Osteoblast (primary cell): ENCODE measurements at regions not wholly inside any gene's neighbourhood (a gene's known extent, or its start where the extent isn't known, plus 50 kb on each side); places are given as distances from the start of the nearest gene placed in this dataset.
A peak's percentile ranks its signal among the peaks of the same experiment; 100 is the strongest.

Experiments used
- DNase-seq: peaks from one replicate; pipeline ENCODE4 v3.0.0; 2011; ENCODE audit warnings: low spot score, mixed read lengths; ENCODE audit not compliant: insufficient read length; ENCODE audit errors: missing footprints
- H2AFZ ChIP-seq: 2 replicates; pipeline ENCODE4 v1.6.0; 2011; ENCODE audit warnings: mild to moderate bottlenecking, low read length
- H3K27ac ChIP-seq: 2 replicates; pipeline ENCODE4 v1.5.1; 2011; ENCODE audit warnings: mild to moderate bottlenecking, low read depth, low read length, moderate library complexity
- H3K27me3 ChIP-seq: 2 replicates; pipeline ENCODE4 v1.6.0; 2012; ENCODE audit warnings: mild to moderate bottlenecking, control low read depth, inconsistent platforms, low read length, moderate library complexity; ENCODE audit not compliant: insufficient read depth
- H3K36me3 ChIP-seq: 2 replicates; pipeline ENCODE4 v1.5.1; 2011; ENCODE audit warnings: mild to moderate bottlenecking, low read length, control low read depth, moderate library complexity; ENCODE audit not compliant: insufficient read depth
- H3K4me1 ChIP-seq: 2 replicates; pipeline ENCODE4 v1.5.1; 2011; ENCODE audit warnings: mild to moderate bottlenecking, low read length, control low read depth, moderate library complexity; ENCODE audit not compliant: insufficient read depth
- H3K4me2 ChIP-seq: 2 replicates; pipeline ENCODE4 v1.6.0; 2011; ENCODE audit warnings: mild to moderate bottlenecking, low read length; ENCODE audit not compliant: insufficient read depth
- H3K4me3 ChIP-seq: fragments of 200-600 bp; sonication (generic); 3 replicates; pipeline ENCODE4 v1.5.1; 2012; ENCODE audit warnings: mild to moderate bottlenecking, low read length, inconsistent platforms; ENCODE audit not compliant: insufficient read depth
- H3K79me2 ChIP-seq: 2 replicates; pipeline ENCODE4 v1.6.0; 2012; ENCODE audit warnings: mild to moderate bottlenecking, low read length, control low read depth, inconsistent platforms; ENCODE audit not compliant: insufficient read depth
- H3K9me3 ChIP-seq: 2 replicates; pipeline ENCODE4 v1.5.1; 2011; ENCODE audit warnings: low read depth, low read length, control low read depth
- H4K20me1 ChIP-seq: 2 replicates; pipeline ENCODE4 v1.6.0; 2012; ENCODE audit warnings: mild to moderate bottlenecking, low read length, control low read depth; ENCODE audit not compliant: insufficient read depth
- TF ChIP-seq, protein P1 (sequence below): IDR thresholded peaks from 2 replicates; pipeline ENCODE4 v1.5.1; 2011; ENCODE audit warnings: mild to moderate bottlenecking, low read depth, low read length, moderate library complexity; ENCODE audit errors: extremely low read depth

DNA sequence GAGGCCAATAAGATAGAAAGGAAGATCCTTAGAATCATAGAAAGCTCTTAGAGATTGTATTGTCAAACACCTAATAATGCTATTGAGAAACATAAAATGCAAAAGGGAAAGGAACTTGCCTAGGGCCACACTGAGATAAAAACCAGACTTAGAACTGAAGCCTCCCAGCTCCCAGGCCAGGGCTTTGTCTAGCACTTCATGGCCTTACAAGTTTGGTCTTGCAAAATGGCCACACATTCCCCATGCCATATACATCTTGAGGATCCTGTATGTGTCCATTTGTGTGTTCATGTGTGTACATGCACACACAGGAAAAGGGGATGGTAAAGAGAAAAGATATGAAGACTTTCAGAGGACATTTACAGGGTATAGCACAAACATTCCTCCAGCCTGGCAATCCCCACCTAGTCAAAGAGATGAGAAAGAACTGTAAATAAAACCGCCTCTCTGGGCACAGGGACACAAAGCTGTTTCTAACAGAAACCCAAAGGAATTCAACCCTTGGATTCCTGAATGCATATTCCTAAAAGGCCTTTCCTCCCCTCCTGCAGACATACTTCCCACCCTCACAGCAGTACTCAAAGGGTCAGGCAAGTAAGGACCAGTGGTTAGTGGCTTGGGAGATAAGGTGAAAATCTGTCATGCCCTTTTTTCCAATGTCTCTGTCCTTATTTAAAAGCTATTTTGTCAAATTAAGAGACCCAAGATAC lies 99.7 kb upstream of the KLHL29 start:
- Histone ChIP-seq H4K20me1 (no peaks in the 10 kb centered on the region), H3K36me3 (no peaks in the 10 kb centered on the region), H3K9me3 (no peaks in the 10 kb centered on the region), H3K27ac (no peak overlapping the region), H3K79me2 (no peaks in the 10 kb centered on the region), H2AFZ (no peak overlapping the region), H3K4me2 (no peak overlapping the region), H3K4me3 (no peak overlapping the region), H3K27me3 (no peaks in the 10 kb centered on the region), H3K4me1 (peaks cover 20% of the 10 kb centered on the region)
- TF ChIP-seq, protein P1, sequence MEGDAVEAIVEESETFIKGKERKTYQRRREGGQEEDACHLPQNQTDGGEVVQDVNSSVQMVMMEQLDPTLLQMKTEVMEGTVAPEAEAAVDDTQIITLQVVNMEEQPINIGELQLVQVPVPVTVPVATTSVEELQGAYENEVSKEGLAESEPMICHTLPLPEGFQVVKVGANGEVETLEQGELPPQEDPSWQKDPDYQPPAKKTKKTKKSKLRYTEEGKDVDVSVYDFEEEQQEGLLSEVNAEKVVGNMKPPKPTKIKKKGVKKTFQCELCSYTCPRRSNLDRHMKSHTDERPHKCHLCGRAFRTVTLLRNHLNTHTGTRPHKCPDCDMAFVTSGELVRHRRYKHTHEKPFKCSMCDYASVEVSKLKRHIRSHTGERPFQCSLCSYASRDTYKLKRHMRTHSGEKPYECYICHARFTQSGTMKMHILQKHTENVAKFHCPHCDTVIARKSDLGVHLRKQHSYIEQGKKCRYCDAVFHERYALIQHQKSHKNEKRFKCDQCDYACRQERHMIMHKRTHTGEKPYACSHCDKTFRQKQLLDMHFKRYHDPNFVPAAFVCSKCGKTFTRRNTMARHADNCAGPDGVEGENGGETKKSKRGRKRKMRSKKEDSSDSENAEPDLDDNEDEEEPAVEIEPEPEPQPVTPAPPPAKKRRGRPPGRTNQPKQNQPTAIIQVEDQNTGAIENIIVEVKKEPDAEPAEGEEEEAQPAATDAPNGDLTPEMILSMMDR: no peak
- no peak for DNase-seq

DNA sequence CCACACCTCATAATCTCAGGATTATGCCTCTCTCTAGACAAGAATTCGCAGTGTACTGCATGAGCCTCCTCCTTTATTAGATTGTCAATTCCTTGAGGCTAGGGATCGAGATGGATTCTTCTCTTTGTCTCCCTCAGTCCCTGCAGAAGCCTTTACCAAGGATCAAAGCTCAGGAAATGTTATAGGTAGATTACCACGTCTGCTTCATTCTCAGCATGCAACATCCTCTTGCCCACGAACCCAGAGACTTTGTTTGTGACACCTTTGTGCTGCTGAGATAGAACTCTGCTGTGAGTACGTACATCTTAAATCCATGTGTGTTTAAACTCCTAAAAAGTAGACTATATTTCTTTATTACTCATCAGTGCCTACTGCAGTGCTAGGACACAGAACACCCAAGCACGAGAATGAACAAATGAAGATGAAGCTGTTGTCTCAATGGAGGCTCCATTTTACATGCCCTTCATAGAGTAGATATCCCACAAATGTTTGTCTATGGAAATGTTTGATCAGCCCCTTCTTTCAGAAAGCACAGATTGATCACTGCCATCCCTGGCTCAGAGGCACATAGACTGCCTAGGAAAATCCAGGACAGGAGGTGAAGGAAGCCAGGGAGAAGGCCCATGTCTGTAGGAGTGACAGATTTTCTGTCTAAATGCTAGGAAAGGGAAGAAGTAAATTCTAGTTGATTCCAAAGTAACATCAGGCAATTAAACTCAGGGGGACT lies 98.8 kb upstream of the KLHL29 start:
- Histone ChIP-seq H2AFZ (peak overlapping the region; percentile 1), H3K4me3 (no peak overlapping the region), H4K20me1 (no peaks in the 10 kb centered on the region)

DNA sequence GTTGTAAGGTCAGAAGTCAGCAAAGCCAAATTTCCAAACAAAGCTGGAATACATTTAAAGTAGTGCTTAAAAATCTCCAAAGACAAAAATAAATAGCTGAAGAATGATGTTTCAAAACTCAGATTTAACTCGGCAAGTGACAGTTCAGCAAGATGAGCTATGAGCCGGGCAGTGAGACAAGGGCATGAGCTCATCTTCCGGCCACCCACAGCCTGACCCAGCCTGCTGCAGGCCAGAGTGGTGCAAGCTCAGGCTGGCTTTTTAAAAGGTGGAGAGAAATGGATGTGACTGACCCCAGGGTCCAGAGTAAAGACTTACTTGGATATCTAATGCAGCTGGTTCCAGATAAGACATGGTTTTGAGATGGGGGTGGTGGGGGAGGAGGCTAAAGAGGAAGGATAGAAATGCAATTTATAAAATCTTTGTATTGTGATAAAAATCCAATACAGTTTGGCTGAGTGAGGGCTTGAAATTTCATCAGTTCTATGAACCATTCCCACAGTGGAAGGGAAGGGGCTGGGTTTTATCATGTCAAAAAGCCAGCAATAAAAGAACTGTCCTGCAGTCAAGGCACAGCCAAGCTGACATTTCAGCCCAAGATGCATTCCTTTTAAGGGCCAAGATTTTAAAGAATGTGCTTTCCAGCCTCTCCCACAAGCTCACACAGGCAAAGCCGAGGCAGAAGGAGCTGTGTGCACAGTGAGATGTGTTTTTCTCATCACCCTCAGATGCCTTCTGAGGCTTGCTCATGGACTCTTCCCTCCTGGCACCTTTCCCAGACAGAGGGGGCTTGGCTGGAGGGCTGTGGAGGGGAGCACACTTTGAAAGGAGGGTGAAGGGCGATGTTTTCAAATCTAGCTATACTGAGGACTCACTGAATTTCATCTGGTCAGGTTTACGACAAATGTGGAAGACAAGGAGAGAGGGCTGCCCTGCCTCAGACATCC lies 97.9 kb upstream of the KLHL29 start:
- Histone ChIP-seq H3K4me3 (peak overlapping the region; percentile 19), H2AFZ (peak overlapping the region; percentile 64)

More for the DNA sequence above, 98.8 kb upstream of the KLHL29 start:
- Histone ChIP-seq H3K9me3 (no peaks in the 10 kb centered on the region), H3K79me2 (no peaks in the 10 kb centered on the region), H3K4me1 (peaks cover 20% of the 10 kb centered on the region), H3K36me3 (no peaks in the 10 kb centered on the region), H3K4me2 (peak overlapping the region; percentile 71), H3K27me3 (no peaks in the 10 kb centered on the region), H3K27ac (peak overlapping the region; percentile 36)
- TF ChIP-seq, protein P1: no peak
- no peak for DNase-seq

More for the DNA sequence above, 97.9 kb upstream of the KLHL29 start:
- no peaks in the 10 kb centered on the region for H3K9me3 ChIP-seq
- H3K27ac ChIP-seq: peak overlapping the region; percentile 36
- no peaks in the 10 kb centered on the region for H4K20me1 ChIP-seq
- peak; percentile 67 for DNase-seq
- H3K79me2 ChIP-seq: no peaks in the 10 kb centered on the region
- peaks cover 20% of the 10 kb centered on the region for H3K4me1 ChIP-seq
- no peaks in the 10 kb centered on the region for H3K36me3 ChIP-seq
- no peaks in the 10 kb centered on the region for H3K27me3 ChIP-seq
- H3K4me2 ChIP-seq: peak overlapping the region; percentile 71
- TF ChIP-seq, protein P1: no peak
